ENCODE measurements at regions not wholly inside any gene's neighbourhood (a gene's known extent, or its start where the extent isn't known, plus 50 kb on each side); places are given as distances from the start of the nearest gene placed in this dataset.

DNA sequence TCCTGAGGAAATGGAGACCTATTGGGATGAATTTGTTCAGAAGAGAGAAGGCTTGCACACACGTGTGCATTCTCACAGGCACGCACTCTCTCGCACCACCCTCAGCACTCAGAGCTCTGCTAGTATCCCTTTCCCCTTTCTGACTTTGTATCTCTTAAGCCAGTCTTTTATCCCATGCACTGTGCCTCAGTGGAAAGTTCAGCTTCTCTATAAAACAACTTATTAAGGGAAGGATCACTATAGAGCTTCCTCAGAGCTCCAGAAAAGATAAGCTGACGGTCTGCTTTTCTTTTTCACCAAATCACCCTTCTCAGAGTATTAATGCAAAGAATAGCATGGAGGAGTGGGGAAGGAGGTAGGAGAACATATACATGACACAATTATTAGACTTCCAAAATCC is 207.8 kb downstream of the ENC1 start:
- peaks cover 28% of the 10 kb centered on the region for H3K4me1 ChIP-seq (ENCODE audit: control insufficient read depth, extremely low read depth, insufficient read depth, low read length)
- BruUV-seq (replicated peaks): no TSS peak
- no peaks in the 10 kb centered on the region for H4K20me1 ChIP-seq (replicated peaks; ENCODE audit: control insufficient read depth, extremely low read depth, insufficient read depth, low read length)
- no peaks in the 10 kb centered on the region for H3K9me3 ChIP-seq (replicated peaks; ENCODE audit: control insufficient read depth, insufficient read depth, low read length)
- no peak for FAIRE-seq
- no peaks in the 10 kb centered on the region for H3K27me3 ChIP-seq (ENCODE audit: control insufficient read depth in 2 of 2, insufficient read depth in 2 of 2, low read length in 2 of 2)
- peak overlapping the region; percentile 79 for H3K4me2 ChIP-seq (ENCODE audit: insufficient read depth, low read length)
- no peaks in the 10 kb centered on the region for H3K36me3 ChIP-seq (ENCODE audit: control insufficient read depth in 2 of 2, extremely low read depth in 1 of 2, insufficient read depth in 2 of 2, low read length in 2 of 2)
- peak overlapping the region; percentile 48 for H3K9ac ChIP-seq (replicated peaks; ENCODE audit: extremely low read depth, insufficient read depth, low read length)
- ChIA-PET POLR2A (interaction anchor here (1.0 kb wide), 1 partner anchor 208 kb away, joined by 3 read pairs; the partner anchor contains the start of gene ENC1), CTCF (interaction anchor here (1.1 to 1.6 kb wide), 5 partner anchors 17 to 220 kb away, joined by 3 to 8 read pairs (median 3); partner anchors contain the start of gene ENC1)
- H3K9me1 ChIP-seq (replicated peaks; ENCODE audit: control insufficient read depth, extremely low read depth, insufficient read depth, low read length): no peaks in the 10 kb centered on the region
- no peak for DNase-seq (ENCODE audit: low read depth, low spot score)
- no peak overlapping the region for H3K4me3 ChIP-seq (replicated peaks in 1 of 3; ENCODE audit: insufficient read depth in 1 of 3, low read depth in 1 of 3, low read length in 3 of 3)
- H2AFZ ChIP-seq (ENCODE audit: low read depth, low read length): no peak overlapping the region
- no peaks in the 10 kb centered on the region for H3K79me2 ChIP-seq (ENCODE audit: control insufficient read depth, insufficient read depth, low read length)
- H3K27ac ChIP-seq (ENCODE audit: insufficient read depth, low read depth, low read length): peak overlapping the region; percentile 86
- intact Hi-C loops (cut with micrococcal nuclease): loop anchor here (1.0 to 10.0 kb wide), 5 partner anchors 17 to 398 kb away; partner anchors contain the start of gene ENC1
- dilution Hi-C loops (cut with MboI; ENCODE audit: extremely low pct_ligation_motif_present, low sequenced_read_pairs): no loop called here
- no peak for TF ChIP-seq GATA2 (IDR thresholded peaks at IDR 0.05; ENCODE audit: insufficient read depth, insufficient read length, low read depth, low read length)
- no peak for TF ChIP-seq MAX (IDR thresholded peaks at IDR 0.05; ENCODE audit: insufficient read depth, insufficient read length)
- TF ChIP-seq MYC (IDR thresholded peaks at IDR 0.05; ENCODE audit: low read depth, low read length): no peak
- no peak for TF ChIP-seq POLR2A (IDR thresholded peaks at IDR 0.05; ENCODE audit: low read depth, low read length)
- no peak for TF ChIP-seq EZH2 (IDR thresholded peaks at IDR 0.05; ENCODE audit: borderline replicate concordance, low read depth, low read length, severe bottlenecking)
- TF ChIP-seq FOS (IDR thresholded peaks at IDR 0.05; ENCODE audit: borderline replicate concordance, insufficient read depth, low read length): no peak
- TF ChIP-seq JUN (IDR thresholded peaks at IDR 0.05; ENCODE audit: borderline replicate concordance, insufficient read depth, insufficient read length, low read depth): no peak
- no peak for TF ChIP-seq POLR2AphosphoS5 (IDR thresholded peaks at IDR 0.05; ENCODE audit: insufficient read depth, low read depth, low read length)
- TF ChIP-seq CTCF (IDR thresholded peaks at IDR 0.05; ENCODE audit: extremely low read depth in 1 of 2, insufficient read depth in 1 of 2, low read depth in 1 of 2, low read length in 2 of 2): no peak

Measured in endothelial cell of umbilical vein (primary cell).